HT1080 (cell line): ENCODE measurements at regions not wholly inside any gene's neighbourhood (a gene's known extent, or its start where the extent isn't known, plus 50 kb on each side); places are given as distances from the start of the nearest gene placed in this dataset.
A peak's percentile ranks its signal among the peaks of the same experiment; 100 is the strongest.

Source experiments
- DNase-seq: peaks from one replicate; pipeline ENCODE4 v3.0.0-alpha.2; 2015; ENCODE audit warnings: low read depth

GRCh38 chr1:81174811-81175476, 625.8 kb upstream of the ADGRL2 start:
- peak; percentile 95 for DNase-seq

- DNase-seq, result peak; percentile 67
These were observed 626.7 kb upstream of the ADGRL2 start for GRCh38 chr1:81174052-81174451.

DNA sequence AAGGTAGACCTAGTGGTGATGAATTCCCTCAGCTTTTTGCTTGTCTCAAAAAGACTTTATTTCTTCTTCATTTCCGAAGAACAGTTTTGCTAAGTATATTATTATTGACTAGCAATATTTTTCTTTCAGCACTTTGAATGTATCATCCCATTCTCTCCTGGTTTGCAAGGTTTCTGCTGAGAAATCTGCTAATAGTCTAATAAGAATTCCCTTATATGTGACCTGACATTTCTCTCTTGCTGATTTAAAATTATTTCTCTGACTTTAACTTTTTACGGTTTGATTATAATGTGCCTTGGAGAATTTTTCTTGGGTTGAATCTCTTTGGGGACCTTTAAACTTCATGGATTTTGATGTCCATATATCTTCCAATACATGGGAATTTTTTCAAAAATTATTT, 628.3 kb upstream of the ADGRL2 start:
- DNase-seq, result no peak

GRCh38 chr1:81170721-81171120, 630.0 kb upstream of the ADGRL2 start:
- DNase-seq, result no peak

DNA sequence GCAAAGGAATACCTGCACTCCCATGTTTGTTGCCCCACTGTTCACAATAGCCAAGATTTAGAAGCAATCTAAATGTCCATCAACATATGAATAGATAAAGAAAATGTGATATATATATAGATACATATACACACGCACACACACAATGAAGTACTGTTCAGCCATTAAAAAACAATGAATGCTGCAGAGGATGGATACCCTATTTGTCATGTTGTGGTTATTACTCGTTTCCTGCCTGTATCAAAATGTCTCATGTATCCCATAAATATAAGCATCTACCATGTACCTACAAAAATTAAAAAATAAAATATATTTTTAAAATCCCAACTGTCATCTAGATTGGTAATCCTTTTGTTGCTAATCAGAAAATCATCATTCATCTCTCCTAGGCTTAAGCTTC, 634.8 kb upstream of the ADGRL2 start:
- DNase-seq, result peak; percentile 68

DNA sequence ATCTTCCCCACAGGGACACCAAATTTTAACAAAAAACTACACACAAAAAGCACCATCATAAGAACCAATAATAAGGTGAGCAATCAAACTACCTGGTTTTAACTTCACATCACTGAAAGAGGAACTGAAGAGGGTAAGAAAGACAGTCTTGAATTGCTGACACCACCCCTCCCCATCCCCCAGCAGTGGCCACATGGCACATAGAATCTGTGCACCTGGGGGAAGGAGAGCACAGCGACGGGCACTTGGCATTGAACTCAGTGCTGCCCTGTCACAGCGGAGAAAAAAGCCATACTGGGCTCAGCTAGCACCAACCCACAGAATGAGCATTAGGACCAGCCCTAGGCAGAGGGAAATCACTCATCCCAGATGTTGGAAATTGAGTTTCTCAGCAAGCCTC, 640.0 kb upstream of the ADGRL2 start:
- no peak for DNase-seq

GRCh38 chr1:81158592-81158991, 642.1 kb upstream of the ADGRL2 start:
- no peak for DNase-seq

GRCh38 chr1:81157686-81158085, 643.0 kb upstream of the ADGRL2 start:
- no peak for DNase-seq

DNA sequence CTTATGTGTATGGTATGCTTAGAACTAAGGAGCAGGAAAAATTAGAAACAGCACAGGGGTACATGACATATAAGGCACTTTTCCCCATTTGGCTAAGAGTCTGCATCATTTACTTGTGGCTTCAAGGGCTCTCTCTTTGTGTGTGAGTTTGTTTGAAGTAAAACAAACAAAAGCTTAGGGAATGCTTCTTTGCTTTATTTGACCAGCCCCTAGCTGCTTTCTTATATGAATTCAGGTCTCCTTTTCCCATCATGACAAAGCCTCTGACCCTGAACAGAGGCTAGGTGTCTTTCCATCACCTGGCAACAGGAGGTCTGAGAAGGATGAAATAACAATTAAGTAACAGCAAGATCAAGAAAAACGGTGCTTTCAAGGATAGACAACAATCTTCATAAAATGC, 643.8 kb upstream of the ADGRL2 start:
- DNase-seq, result no peak

DNA sequence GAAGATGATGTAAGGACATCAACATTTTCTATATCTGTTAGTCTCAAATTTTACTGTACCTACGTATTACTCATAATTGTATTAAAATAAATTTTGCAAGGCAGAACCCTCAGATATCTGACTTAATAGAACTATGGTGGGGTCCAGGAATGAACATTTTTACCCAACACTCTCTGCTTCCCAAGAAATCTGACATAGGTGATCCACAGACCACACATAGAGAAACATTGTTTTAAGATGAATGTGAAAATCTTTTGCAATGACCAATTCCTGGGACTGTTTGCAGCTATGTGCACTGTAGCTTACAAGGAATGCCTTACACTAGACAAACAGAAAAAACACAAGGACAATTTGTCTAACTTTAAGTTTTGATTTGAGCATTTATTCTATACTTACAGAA, 645.6 kb upstream of the ADGRL2 start:
- peak; percentile 23 for DNase-seq

- DNase-seq, result peak; percentile 20
These were observed 649.5 kb upstream of the ADGRL2 start for GRCh38 chr1:81151206-81151605.

DNA sequence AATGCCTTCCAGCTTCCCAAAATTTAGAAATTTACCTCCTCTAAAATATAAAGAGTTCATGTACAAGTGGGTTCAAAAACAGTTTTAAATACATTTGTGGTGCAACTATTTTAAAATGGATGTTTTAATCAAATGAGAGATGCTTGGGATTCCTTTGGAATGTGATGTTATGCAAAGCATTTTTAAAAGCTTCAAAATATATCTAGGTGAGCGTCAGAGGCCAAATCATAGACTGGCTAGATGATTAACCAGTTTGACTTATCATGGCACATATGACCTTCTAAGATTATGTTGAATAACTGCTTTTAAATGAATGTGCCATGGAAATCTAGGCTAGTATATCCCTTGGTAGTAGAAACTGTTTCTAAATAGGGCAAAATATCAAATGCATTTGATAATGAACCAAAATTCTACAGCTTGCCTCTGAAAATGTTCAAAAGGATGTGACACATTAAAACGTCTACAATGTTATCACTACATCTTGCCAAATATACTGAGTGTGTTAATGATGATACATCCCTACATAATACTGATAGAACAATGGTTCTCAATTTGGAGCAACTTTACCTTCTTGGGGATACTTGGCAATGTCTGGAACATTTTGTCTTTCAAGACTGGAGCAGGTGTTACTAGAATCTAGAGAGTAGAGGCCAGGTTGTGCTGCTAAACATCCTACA, 650.9 kb upstream of the ADGRL2 start:
- peak; percentile 30 for DNase-seq

GRCh38 chr1:81144240-81144825, 656.4 kb upstream of the ADGRL2 start:
- no peak for DNase-seq

GRCh38 chr1:81142099-81142826, 658.5 kb upstream of the ADGRL2 start:
- DNase-seq, result peak; percentile 68

GRCh38 chr1:81135524-81135923, 665.2 kb upstream of the ADGRL2 start:
- no peak for DNase-seq

- DNase-seq, result no peak
These were observed 671.0 kb upstream of the ADGRL2 start for GRCh38 chr1:81129776-81130175.

GRCh38 chr1:81129366-81129765, 671.4 kb upstream of the ADGRL2 start:
- DNase-seq, result no peak

- DNase-seq, result no peak
These were observed 672.7 kb upstream of the ADGRL2 start for GRCh38 chr1:81128079-81128478.

DNA sequence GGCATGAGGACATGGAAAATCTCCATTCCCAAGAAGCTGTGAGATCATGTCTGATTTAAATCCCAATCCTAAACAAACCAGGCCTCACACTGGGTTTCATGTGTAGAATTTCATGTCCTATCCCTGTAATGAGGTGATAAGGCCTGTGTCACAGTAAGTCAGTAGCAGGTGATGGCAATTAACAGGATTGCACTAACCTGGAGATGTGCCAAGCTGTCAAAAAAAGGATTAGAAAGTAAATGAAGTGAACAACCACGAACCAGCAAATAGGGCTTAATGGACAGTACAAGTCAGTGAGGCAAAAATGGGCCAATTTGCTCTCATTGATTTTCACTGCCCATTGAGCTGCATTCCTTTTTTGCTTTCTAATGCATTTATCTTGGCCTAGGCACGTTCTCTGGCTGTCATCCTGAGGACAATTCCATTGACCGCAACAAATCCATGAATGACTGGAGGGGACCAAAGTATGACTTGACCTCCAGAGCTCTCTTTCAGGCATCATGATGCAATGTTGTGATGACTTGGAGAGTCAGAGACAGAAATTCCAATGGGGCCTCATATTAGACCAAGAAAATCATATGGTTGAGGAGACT, 673.6 kb upstream of the ADGRL2 start:
- DNase-seq, result no peak

DNA sequence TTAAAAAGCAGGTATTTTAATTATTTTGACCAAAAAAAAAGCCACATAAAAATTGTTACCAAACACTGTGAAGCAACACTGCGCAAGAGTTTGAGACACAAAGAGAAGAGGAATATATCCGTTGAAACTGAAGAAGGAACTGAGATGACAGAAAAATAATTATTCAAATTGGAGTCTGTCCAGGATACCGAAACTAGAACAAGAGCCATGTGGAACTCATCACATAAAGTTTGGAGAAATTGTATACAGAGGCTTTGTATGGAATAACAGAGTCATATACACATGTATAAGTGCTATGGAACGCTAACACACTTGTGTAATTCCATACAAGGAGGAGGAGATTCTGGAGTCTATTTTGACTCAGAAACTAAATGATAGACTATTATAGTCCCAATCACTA, 675.1 kb upstream of the ADGRL2 start:
- DNase-seq, result no peak

- DNase-seq, result no peak
These were observed 679.4 kb upstream of the ADGRL2 start for GRCh38 chr1:81121306-81121705.

GRCh38 chr1:81119319-81119718, 681.4 kb upstream of the ADGRL2 start:
- DNase-seq, result no peak
